WTC11 (cell line): ENCODE measurements at regions not wholly inside any gene's neighbourhood (a gene's known extent, or its start where the extent isn't known, plus 50 kb on each side); places are given as distances from the start of the nearest gene placed in this dataset.

Experiments
- ATAC-seq: fragments of 200-7000 bp; cut with Tn5 transposase; 2 replicates; pipeline ENCODE4 v1.10.0; 2021; ENCODE audit warnings: mild to moderate bottlenecking, moderate library complexity
- CTCF ChIA-PET: fragments of 300-600 bp; sonication (Branson Sonifier 250); formaldehyde crosslinking; loops from one replicate; lab custom pipeline; 2021; ENCODE audit warnings: antibody characterized with exemption; lab: Charles Lee
- POLR2A ChIA-PET: fragments of 350-600 bp; sonication (Branson Sonifier 250); formaldehyde crosslinking; loops from one replicate; lab custom pipeline; 2021; ENCODE audit warnings: antibody characterized with exemption; lab: Charles Lee
- DNase-seq: peaks from one replicate; pipeline ENCODE4 v3.0.0; 2021; ENCODE audit warnings: low spot score
- H3K27ac Mint-ChIP-seq: 2 replicates; pipeline ENCODE4 v1.8.0; 2021; ENCODE audit warnings: mixed read lengths
- H3K27me3 Mint-ChIP-seq: 2 replicates; pipeline ENCODE4 v1.8.0; 2021; ENCODE audit warnings: low read depth, mild to moderate bottlenecking, moderate library complexity, mixed read lengths
- H3K36me3 Mint-ChIP-seq: 2 replicates; pipeline ENCODE4 v1.8.0; 2021; ENCODE audit warnings: mixed read lengths
- H3K4me1 Mint-ChIP-seq: 2 replicates; pipeline ENCODE4 v1.8.0; 2022; ENCODE audit warnings: mixed read lengths
- H3K4me3 Mint-ChIP-seq: 2 replicates; pipeline ENCODE4 v1.8.0; 2021; ENCODE audit warnings: mild to moderate bottlenecking, moderate library complexity, mixed read lengths
- H3K9me3 Mint-ChIP-seq: 2 replicates; pipeline ENCODE4 v1.8.0; 2021; ENCODE audit warnings: mixed read lengths
- FOXP1 ChIP-seq: sonication (generic); formaldehyde crosslinking; IDR thresholded peaks from 2 replicates; pipeline ENCODE4 v1.8.0; 2022; ENCODE audit warnings: missing genetic modification reagents, mild to moderate bottlenecking, moderate library complexity, borderline replicate concordance
- NR2C2 ChIP-seq: sonication (generic); formaldehyde crosslinking; IDR thresholded peaks from 2 replicates; pipeline ENCODE4 v1.8.0; 2022; ENCODE audit warnings: mild to moderate bottlenecking, missing genetic modification reagents
- SOX15 ChIP-seq: fragments of 250-450 bp; sonication (Bioruptor Pico); IDR thresholded peaks from 2 replicates; pipeline ENCODE4 v1.9.0; 2021; ENCODE audit warnings: mild to moderate bottlenecking
- TEAD4 ChIP-seq: sonication (generic); formaldehyde crosslinking; IDR thresholded peaks from 2 replicates; pipeline ENCODE4 v1.8.0; 2022; ENCODE audit warnings: mild to moderate bottlenecking, missing genetic modification reagents
- TF ChIP-seq, protein P1 (sequence below): fragments of 200-600 bp; IDR thresholded peaks from 2 replicates; pipeline ENCODE4 v1.8.0; 2022; ENCODE audit warnings: antibody characterized with exemption
- TF ChIP-seq, protein P2 (sequence below): sonication (generic); formaldehyde crosslinking; conservative IDR thresholded peaks from 2 replicates; pipeline ENCODE4 v1.8.1; 2023; ENCODE audit warnings: mild to moderate bottlenecking, low read depth, missing genetic modification reagents, moderate library complexity
- TF ChIP-seq, protein P3 (sequence below): sonication (generic); formaldehyde crosslinking; IDR thresholded peaks from 2 replicates; pipeline ENCODE4 v1.8.1; 2022; ENCODE audit warnings: missing genetic modification reagents, borderline replicate concordance
- TF ChIP-seq, protein P4 (sequence below): sonication (generic); formaldehyde crosslinking; IDR thresholded peaks from 2 replicates; pipeline ENCODE4 v1.8.0; 2022; ENCODE audit warnings: mild to moderate bottlenecking, missing genetic modification reagents
- TF ChIP-seq, protein P5 (sequence below): sonication (generic); formaldehyde crosslinking; IDR thresholded peaks from 2 replicates; pipeline ENCODE4 v1.8.1; 2022; ENCODE audit warnings: low read depth, mild to moderate bottlenecking, moderate library complexity, missing genetic modification reagents, borderline replicate concordance
- TF ChIP-seq, protein P6 (sequence below): sonication (generic); formaldehyde crosslinking; IDR thresholded peaks from 2 replicates; pipeline ENCODE4 v1.8.0; 2023; ENCODE audit warnings: missing genetic modification reagents
- TF ChIP-seq, protein P7 (sequence below): sonication (generic); formaldehyde crosslinking; IDR thresholded peaks from 2 replicates; pipeline ENCODE4 v1.8.1; 2023; ENCODE audit warnings: mild to moderate bottlenecking, missing genetic modification reagents, borderline replicate concordance
- TF ChIP-seq, protein P8 (sequence below): fragments of 250-450 bp; sonication (Bioruptor Pico); IDR thresholded peaks from 2 replicates; pipeline ENCODE4 v1.9.0; 2021; ENCODE audit warnings: mild to moderate bottlenecking

DNA sequence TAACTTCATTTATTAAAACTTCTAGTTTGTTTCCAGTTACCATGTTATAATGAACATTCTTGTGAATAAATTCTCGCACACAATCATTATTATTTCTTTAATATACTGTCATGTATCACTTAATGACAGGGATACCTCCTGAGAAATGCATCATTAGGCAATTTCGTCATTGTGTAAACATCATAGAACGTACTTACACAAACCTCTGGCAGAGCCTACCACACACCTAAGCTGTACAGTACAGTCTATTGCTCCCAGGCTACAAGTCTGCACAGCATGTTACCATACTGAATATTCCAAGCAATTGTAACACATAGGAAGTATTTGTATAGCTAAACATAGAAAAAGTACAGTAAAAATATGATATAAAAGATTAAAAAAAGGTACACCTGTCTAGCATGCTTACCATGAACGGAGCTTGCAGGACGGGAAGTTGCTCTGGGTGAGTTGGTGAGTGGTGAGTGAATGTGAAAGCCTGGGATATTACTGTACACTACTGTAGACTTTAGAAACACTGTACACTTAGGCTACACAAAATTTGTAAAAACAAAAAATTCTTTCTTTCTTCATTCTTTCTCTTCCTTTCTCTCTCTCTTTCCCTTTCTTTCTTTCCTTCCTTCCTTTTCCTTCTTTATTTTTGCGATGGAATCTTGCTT lies 268.2 kb upstream of the SOX4 start:
- Mint-ChIP-seq H3K9me3 (peaks cover 3% of the 10 kb centered on the region; the same call in 1 of the 2 replicates), H3K36me3 (peaks cover under 1% of the 10 kb centered on the region; the same call in 1 of the 2 replicates), H3K4me3 (no peak overlapping the region), H3K27ac (no peak overlapping the region), H3K4me1 (peaks cover 23% of the 10 kb centered on the region), H3K27me3 (no peaks in the 10 kb centered on the region)
- no peak for TF ChIP-seq NR2C2 (CRISPR knock-in tag)
- TF ChIP-seq SOX15 (CRISPR knock-in tag) = no peak
- TF ChIP-seq, protein P1, sequence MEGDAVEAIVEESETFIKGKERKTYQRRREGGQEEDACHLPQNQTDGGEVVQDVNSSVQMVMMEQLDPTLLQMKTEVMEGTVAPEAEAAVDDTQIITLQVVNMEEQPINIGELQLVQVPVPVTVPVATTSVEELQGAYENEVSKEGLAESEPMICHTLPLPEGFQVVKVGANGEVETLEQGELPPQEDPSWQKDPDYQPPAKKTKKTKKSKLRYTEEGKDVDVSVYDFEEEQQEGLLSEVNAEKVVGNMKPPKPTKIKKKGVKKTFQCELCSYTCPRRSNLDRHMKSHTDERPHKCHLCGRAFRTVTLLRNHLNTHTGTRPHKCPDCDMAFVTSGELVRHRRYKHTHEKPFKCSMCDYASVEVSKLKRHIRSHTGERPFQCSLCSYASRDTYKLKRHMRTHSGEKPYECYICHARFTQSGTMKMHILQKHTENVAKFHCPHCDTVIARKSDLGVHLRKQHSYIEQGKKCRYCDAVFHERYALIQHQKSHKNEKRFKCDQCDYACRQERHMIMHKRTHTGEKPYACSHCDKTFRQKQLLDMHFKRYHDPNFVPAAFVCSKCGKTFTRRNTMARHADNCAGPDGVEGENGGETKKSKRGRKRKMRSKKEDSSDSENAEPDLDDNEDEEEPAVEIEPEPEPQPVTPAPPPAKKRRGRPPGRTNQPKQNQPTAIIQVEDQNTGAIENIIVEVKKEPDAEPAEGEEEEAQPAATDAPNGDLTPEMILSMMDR = no peak
- TF ChIP-seq, protein P2, sequence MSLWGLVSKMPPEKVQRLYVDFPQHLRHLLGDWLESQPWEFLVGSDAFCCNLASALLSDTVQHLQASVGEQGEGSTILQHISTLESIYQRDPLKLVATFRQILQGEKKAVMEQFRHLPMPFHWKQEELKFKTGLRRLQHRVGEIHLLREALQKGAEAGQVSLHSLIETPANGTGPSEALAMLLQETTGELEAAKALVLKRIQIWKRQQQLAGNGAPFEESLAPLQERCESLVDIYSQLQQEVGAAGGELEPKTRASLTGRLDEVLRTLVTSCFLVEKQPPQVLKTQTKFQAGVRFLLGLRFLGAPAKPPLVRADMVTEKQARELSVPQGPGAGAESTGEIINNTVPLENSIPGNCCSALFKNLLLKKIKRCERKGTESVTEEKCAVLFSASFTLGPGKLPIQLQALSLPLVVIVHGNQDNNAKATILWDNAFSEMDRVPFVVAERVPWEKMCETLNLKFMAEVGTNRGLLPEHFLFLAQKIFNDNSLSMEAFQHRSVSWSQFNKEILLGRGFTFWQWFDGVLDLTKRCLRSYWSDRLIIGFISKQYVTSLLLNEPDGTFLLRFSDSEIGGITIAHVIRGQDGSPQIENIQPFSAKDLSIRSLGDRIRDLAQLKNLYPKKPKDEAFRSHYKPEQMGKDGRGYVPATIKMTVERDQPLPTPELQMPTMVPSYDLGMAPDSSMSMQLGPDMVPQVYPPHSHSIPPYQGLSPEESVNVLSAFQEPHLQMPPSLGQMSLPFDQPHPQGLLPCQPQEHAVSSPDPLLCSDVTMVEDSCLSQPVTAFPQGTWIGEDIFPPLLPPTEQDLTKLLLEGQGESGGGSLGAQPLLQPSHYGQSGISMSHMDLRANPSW (CRISPR knock-in tag) = no peak
- no peak for TF ChIP-seq FOXP1 (CRISPR knock-in tag)
- TF ChIP-seq, protein P3, sequence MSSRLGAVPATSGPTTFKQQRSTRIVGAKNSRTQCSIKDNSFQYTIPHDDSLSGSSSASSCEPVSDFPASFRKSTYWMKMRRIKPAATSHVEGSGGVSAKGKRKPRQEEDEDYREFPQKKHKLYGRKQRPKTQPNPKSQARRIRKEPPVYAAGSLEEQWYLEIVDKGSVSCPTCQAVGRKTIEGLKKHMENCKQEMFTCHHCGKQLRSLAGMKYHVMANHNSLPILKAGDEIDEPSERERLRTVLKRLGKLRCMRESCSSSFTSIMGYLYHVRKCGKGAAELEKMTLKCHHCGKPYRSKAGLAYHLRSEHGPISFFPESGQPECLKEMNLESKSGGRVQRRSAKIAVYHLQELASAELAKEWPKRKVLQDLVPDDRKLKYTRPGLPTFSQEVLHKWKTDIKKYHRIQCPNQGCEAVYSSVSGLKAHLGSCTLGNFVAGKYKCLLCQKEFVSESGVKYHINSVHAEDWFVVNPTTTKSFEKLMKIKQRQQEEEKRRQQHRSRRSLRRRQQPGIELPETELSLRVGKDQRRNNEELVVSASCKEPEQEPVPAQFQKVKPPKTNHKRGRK = no peak
- TF ChIP-seq, protein P4, sequence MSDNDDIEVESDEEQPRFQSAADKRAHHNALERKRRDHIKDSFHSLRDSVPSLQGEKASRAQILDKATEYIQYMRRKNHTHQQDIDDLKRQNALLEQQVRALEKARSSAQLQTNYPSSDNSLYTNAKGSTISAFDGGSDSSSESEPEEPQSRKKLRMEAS (CRISPR knock-in tag) = no peak
- TF ChIP-seq, protein P5, sequence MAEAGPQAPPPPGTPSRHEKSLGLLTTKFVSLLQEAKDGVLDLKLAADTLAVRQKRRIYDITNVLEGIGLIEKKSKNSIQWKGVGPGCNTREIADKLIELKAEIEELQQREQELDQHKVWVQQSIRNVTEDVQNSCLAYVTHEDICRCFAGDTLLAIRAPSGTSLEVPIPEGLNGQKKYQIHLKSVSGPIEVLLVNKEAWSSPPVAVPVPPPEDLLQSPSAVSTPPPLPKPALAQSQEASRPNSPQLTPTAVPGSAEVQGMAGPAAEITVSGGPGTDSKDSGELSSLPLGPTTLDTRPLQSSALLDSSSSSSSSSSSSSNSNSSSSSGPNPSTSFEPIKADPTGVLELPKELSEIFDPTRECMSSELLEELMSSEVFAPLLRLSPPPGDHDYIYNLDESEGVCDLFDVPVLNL (CRISPR knock-in tag) = no peak
- TF ChIP-seq, protein P6, sequence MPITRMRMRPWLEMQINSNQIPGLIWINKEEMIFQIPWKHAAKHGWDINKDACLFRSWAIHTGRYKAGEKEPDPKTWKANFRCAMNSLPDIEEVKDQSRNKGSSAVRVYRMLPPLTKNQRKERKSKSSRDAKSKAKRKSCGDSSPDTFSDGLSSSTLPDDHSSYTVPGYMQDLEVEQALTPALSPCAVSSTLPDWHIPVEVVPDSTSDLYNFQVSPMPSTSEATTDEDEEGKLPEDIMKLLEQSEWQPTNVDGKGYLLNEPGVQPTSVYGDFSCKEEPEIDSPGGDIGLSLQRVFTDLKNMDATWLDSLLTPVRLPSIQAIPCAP (CRISPR knock-in tag) = no peak
- TF ChIP-seq, protein P7, sequence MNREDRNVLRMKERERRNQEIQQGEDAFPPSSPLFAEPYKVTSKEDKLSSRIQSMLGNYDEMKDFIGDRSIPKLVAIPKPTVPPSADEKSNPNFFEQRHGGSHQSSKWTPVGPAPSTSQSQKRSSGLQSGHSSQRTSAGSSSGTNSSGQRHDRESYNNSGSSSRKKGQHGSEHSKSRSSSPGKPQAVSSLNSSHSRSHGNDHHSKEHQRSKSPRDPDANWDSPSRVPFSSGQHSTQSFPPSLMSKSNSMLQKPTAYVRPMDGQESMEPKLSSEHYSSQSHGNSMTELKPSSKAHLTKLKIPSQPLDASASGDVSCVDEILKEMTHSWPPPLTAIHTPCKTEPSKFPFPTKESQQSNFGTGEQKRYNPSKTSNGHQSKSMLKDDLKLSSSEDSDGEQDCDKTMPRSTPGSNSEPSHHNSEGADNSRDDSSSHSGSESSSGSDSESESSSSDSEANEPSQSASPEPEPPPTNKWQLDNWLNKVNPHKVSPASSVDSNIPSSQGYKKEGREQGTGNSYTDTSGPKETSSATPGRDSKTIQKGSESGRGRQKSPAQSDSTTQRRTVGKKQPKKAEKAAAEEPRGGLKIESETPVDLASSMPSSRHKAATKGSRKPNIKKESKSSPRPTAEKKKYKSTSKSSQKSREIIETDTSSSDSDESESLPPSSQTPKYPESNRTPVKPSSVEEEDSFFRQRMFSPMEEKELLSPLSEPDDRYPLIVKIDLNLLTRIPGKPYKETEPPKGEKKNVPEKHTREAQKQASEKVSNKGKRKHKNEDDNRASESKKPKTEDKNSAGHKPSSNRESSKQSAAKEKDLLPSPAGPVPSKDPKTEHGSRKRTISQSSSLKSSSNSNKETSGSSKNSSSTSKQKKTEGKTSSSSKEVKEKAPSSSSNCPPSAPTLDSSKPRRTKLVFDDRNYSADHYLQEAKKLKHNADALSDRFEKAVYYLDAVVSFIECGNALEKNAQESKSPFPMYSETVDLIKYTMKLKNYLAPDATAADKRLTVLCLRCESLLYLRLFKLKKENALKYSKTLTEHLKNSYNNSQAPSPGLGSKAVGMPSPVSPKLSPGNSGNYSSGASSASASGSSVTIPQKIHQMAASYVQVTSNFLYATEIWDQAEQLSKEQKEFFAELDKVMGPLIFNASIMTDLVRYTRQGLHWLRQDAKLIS (CRISPR knock-in tag) = no peak
- TF ChIP-seq, protein P8, sequence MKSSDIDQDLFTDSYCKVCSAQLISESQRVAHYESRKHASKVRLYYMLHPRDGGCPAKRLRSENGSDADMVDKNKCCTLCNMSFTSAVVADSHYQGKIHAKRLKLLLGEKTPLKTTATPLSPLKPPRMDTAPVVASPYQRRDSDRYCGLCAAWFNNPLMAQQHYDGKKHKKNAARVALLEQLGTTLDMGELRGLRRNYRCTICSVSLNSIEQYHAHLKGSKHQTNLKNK (CRISPR knock-in tag) = no peak
- no peak for TF ChIP-seq TEAD4 (CRISPR knock-in tag)
- ChIA-PET CTCF (no interaction called here), POLR2A (interaction anchor here (0.8 kb wide), 1 partner anchor 269 kb away, joined by 3 read pairs; no protein-coding TSS in a partner anchor)
- DNase-seq (no peak), ATAC-seq (no peak)
